HepG2 (cell line): ENCODE measurements at regions not wholly inside any gene's neighbourhood (a gene's known extent, or its start where the extent isn't known, plus 50 kb on each side); places are given as distances from the start of the nearest gene placed in this dataset.

Source experiments
- ATAC-seq: fragments of 200-7000 bp; cut with Tn5 transposase; 3 replicates; pipeline ENCODE4 v1.9.1; 2020; ENCODE audit warnings: mild to moderate bottlenecking, moderate library complexity
- BruUV-seq: library from RNA; stranded (reverse); fragments of 400-500 nt; replicated peaks from 2 replicates; lab custom pipeline; 2021; lab: Mats Ljungman, UMichigan
- CTCF ChIA-PET: fragments of 300-600 bp; formaldehyde crosslinking; extraction: SDS; loops from one replicate; lab custom pipeline; 2021; ENCODE audit warnings: low total read pairs, inconsistent platforms, low intra/inter-chr PET ratio; lab: Yijun Ruan, JAX
- POLR2A ChIA-PET: fragments of 350-600 bp; sonication (Branson Sonifier 250); formaldehyde crosslinking; loops from one replicate; lab custom pipeline; 2020; ENCODE audit warnings: antibody characterized with exemption, inconsistent platforms; lab: Yijun Ruan, JAX
- DNase-seq: peaks from one replicate; pipeline ENCODE4 v3.0.0-alpha.2; 2015; ENCODE audit warnings: low spot score
- FAIRE-seq: peaks from 3 replicates; lab custom pipeline; 2011; peaks lifted over from hg19 to GRCh38; lab: Jason Lieb, UNC
- H2AFZ ChIP-seq: one replicate; pipeline ENCODE4 v1.6.1; 2011; ENCODE audit warnings: low read length, inconsistent platforms
- H3K27ac ChIP-seq: fragments of 300-600 bp; 3 replicates; pipeline ENCODE4 v1.8.0; 2011; ENCODE audit warnings: mixed run types, mild to moderate bottlenecking, mixed read lengths, low read length, inconsistent platforms; ENCODE audit not compliant: insufficient read depth; ENCODE audit errors: extremely low read length
- H3K27me3 ChIP-seq, 2 experiments: fragments of 200-600 bp in 1 of 2; 2 replicates in 1 of 2; 3 replicates in 1 of 2; pipeline versions ENCODE4 v1.6.0 to v1.8.0; 2011; ENCODE audit warnings: low read length in 2 of 2, mild to moderate bottlenecking in 2 of 2, moderate library complexity in 2 of 2, inconsistent platforms in 1 of 2; ENCODE audit not compliant: insufficient read depth in 2 of 2, control insufficient read depth in 1 of 2
- H3K36me3 ChIP-seq, 2 experiments: fragments of 200-600 bp in 1 of 2; replicated peaks in 1 of 2; 2 replicates in 1 of 2; 3 replicates in 1 of 2; pipeline versions ENCODE4 v1.5.1 to v1.8.0; 2011; ENCODE audit warnings: low read length in 2 of 2, inconsistent platforms in 1 of 2; ENCODE audit not compliant: insufficient read depth in 2 of 2, control insufficient read depth in 1 of 2
- H3K4me1 ChIP-seq: 2 replicates; pipeline ENCODE4 v1.5.1; 2012; ENCODE audit warnings: low read length, inconsistent platforms; ENCODE audit not compliant: insufficient read depth
- H3K4me2 ChIP-seq: 2 replicates; pipeline ENCODE4 v1.6.0; 2011; ENCODE audit warnings: low read depth, low read length, inconsistent platforms
- H3K4me3 ChIP-seq, 3 experiments: fragments of 200-600 bp in 1 of 3; sonication (generic), shearing (Covaris generic) in 1 of 3; replicated peaks in 1 of 3; 2 replicates each; pipeline ENCODE4 v1.5.1; 2011 to 2016; ENCODE audit warnings: low read length in 3 of 3, inconsistent platforms in 2 of 3, low read depth in 2 of 3, mild to moderate bottlenecking in 2 of 3, control low read depth in 1 of 3, mixed read lengths in 1 of 3; ENCODE audit not compliant: insufficient read depth in 1 of 3
- H3K79me2 ChIP-seq: one replicate; pipeline ENCODE4 v1.6.1; 2011; ENCODE audit warnings: low read length, inconsistent platforms; ENCODE audit not compliant: insufficient read depth
- H3K9ac ChIP-seq: 2 replicates; pipeline ENCODE4 v1.6.0; 2011; ENCODE audit warnings: mild to moderate bottlenecking, low read depth, low read length, inconsistent platforms; ENCODE audit not compliant: insufficient read depth
- H3K9me3 ChIP-seq: 2 replicates; pipeline ENCODE4 v1.5.1; 2012; ENCODE audit warnings: mild to moderate bottlenecking, low read length
- H4K20me1 ChIP-seq: 2 replicates; pipeline ENCODE4 v1.6.0; 2011; ENCODE audit warnings: inconsistent platforms, mild to moderate bottlenecking, low read length, moderate library complexity; ENCODE audit not compliant: insufficient read depth
- AFF4 ChIP-seq: sonication (generic); formaldehyde crosslinking; IDR thresholded peaks from 2 replicates; pipeline ENCODE4 v1.4.0; 2020; ENCODE audit warnings: missing genetic modification reagents
- ARNT2 ChIP-seq: sonication (generic); formaldehyde crosslinking; IDR thresholded peaks from 2 replicates; pipeline ENCODE4 v1.8.0; 2022; ENCODE audit warnings: mild to moderate bottlenecking, low read depth, missing genetic modification reagents, moderate library complexity
- FOXP1 ChIP-seq, 2 experiments: fragments of 450-650 bp in 1 of 2; IDR thresholded peaks; 2 replicates each; pipeline ENCODE4 v1.6.1; 2017 to 2018; ENCODE audit warnings: antibody characterized with exemption in 1 of 2
- HNRNPL ChIP-seq: fragments of 200-400 bp; formaldehyde crosslinking; IDR thresholded peaks from 2 replicates; pipeline ENCODE4 v1.6.1; 2017; ENCODE audit warnings: mild to moderate bottlenecking, low read depth, low read length
- MED13 ChIP-seq: sonication (generic); formaldehyde crosslinking; IDR thresholded peaks from 2 replicates; pipeline ENCODE4 v1.5.0; 2020; ENCODE audit warnings: missing genetic modification reagents
- MIER2 ChIP-seq: IDR thresholded peaks from 2 replicates; pipeline ENCODE4 v1.6.1; 2016; ENCODE audit warnings: missing biosample characterization, missing genetic modification reagents
- MIER3 ChIP-seq: IDR thresholded peaks from 2 replicates; pipeline ENCODE4 v1.6.1; 2016; ENCODE audit warnings: missing compliant biosample characterization, borderline replicate concordance
- YEATS4 ChIP-seq: sonication (generic); formaldehyde crosslinking; IDR thresholded peaks from 2 replicates; pipeline ENCODE4 v1.4.0; 2020; ENCODE audit warnings: missing genetic modification reagents, borderline replicate concordance
- ZBTB4 ChIP-seq: sonication (generic); formaldehyde crosslinking; IDR thresholded peaks from 2 replicates; pipeline ENCODE4 v1.4.0; 2020; ENCODE audit warnings: missing genetic modification reagents, mild to moderate bottlenecking, borderline replicate concordance
- ZNF225 ChIP-seq: sonication (generic); formaldehyde crosslinking; IDR thresholded peaks from 2 replicates; pipeline ENCODE4 v1.4.0; 2020; ENCODE audit warnings: mild to moderate bottlenecking, missing genetic modification reagents
- ZNF3 ChIP-seq: IDR thresholded peaks from 2 replicates; pipeline ENCODE4 v1.7.0; 2017; ENCODE audit warnings: inconsistent platforms
- ZNF331 ChIP-seq: sonication (generic); formaldehyde crosslinking; IDR thresholded peaks from 2 replicates; pipeline ENCODE4 v1.4.0; 2020; ENCODE audit warnings: missing genetic modification reagents
- ZNF556 ChIP-seq: sonication (generic); formaldehyde crosslinking; IDR thresholded peaks from 2 replicates; pipeline ENCODE4 v1.4.0; 2020; ENCODE audit warnings: mild to moderate bottlenecking, missing genetic modification reagents, borderline replicate concordance
- ZNF558 ChIP-seq: sonication (generic); formaldehyde crosslinking; IDR thresholded peaks from 2 replicates; pipeline ENCODE4 v1.9.0; 2022; ENCODE audit warnings: mild to moderate bottlenecking, missing genetic modification reagents, borderline replicate concordance
- ZNF598 ChIP-seq: sonication (generic); formaldehyde crosslinking; IDR thresholded peaks from 2 replicates; pipeline ENCODE4 v1.5.1; 2020; ENCODE audit warnings: mild to moderate bottlenecking, missing genetic modification reagents, borderline replicate concordance
- ZNF780A ChIP-seq: sonication (generic); formaldehyde crosslinking; IDR thresholded peaks from 2 replicates; pipeline ENCODE4 v1.8.0; 2022; ENCODE audit warnings: mild to moderate bottlenecking, missing genetic modification reagents, moderate library complexity
- WGBS: methylation state at CpG from one replicate; pipeline ENCODE4 v1.1.6; 2017; ENCODE audit warnings: low lambda C conversion rate; 5-methylcytosine and 5-hydroxymethylcytosine counted together
- in situ Hi-C: cut with HindIII; loops from 2 replicates; pipeline ENCODE4 v1.10.0; 2017; ENCODE audit warnings: low pct_unique_long_range_greater_than_20kb; ENCODE audit not compliant: extremely low pct_ligation_motif_present
- intact Hi-C: fragments of 100-400 bp; cut with micrococcal nuclease; formaldehyde crosslinking; loops from one replicate; pipeline ENCODE4 v1.10.0; 2022; ENCODE audit not compliant: unreplicated experiment

- TF ChIP-seq MED13 (CRISPR knock-in tag) (no peak), HNRNPL (no peak), ZNF556 (no peak)
Measured at GRCh38 chr7:22900784-22901183, 78.1 kb upstream of the TOMM7 start (continued).

DNA sequence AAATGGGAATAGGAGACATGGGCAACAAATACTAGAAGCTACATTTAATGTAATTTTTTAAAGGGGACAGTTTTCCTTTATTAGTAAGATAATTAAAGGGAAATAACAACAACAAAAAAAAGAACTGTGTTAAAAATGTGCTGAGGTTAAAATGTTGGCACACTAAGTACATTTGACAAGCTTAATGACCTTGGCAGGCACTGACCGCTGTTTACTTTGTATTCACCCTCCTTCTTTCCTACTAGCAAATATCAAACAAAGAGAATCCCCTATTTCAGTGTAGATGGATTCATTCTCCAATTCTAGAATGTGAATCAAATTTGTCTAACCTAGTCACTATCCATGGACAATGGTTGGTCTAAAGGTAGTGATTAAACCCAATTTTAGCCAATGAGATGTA is 77.5 kb upstream of the TOMM7 start:
- 12% methylated on average over 1 of the region's 1 CpG for WGBS
- TF ChIP-seq ZBTB4 (CRISPR knock-in tag): no peak
- TF ChIP-seq ZNF225: no peak
- no peak for TF ChIP-seq FOXP1 (IDR thresholded peaks at IDR 0.05)
- TF ChIP-seq FOXP1 (CRISPR knock-in tag; IDR thresholded peaks at IDR 0.05): 0 out of 2 replicates have a peak, but pooled peaks have one; percentile 26
- no peak for TF ChIP-seq ARNT2 (CRISPR knock-in tag)
- TF ChIP-seq MIER3: no peak
- no peak for TF ChIP-seq ZNF558 (CRISPR knock-in tag)
- no peak for TF ChIP-seq ZNF598 (CRISPR knock-in tag)
- TF ChIP-seq AFF4: no peak
- TF ChIP-seq ZNF331: no peak
- TF ChIP-seq MIER2 (CRISPR knock-in tag): no peak
- TF ChIP-seq ZNF3 (CRISPR knock-in tag): no peak
- TF ChIP-seq YEATS4 (CRISPR knock-in tag): no peak
- TF ChIP-seq ZNF780A (CRISPR knock-in tag): no peak

More for the DNA sequence above, 77.5 kb upstream of the TOMM7 start:
- ChIA-PET POLR2A (no interaction called here), CTCF (no interaction called here)
- Histone ChIP-seq H4K20me1 (no peaks in the 10 kb centered on the region), H3K27me3 (no peaks in the 10 kb centered on the region; a peak in 1 of 5 replicates), H2AFZ (no peak overlapping the region), H3K36me3 (no peaks in the 10 kb centered on the region), H3K9me3 (no peaks in the 10 kb centered on the region), H3K79me2 (no peaks in the 10 kb centered on the region), H3K4me3 (no peak overlapping the region), H3K9ac (no peak overlapping the region), H3K27ac (no peak overlapping the region), H3K4me2 (no peak overlapping the region), H3K4me1 (peaks cover 29% of the 10 kb centered on the region)
- no TSS peak for BruUV-seq
- DNase-seq: peak; percentile 43
- intact Hi-C loops (no loop called here), in situ Hi-C loops (no loop called here)
- peak; percentile 12 for FAIRE-seq
- peak; percentile 63; the same call in 2 of the 3 replicates for ATAC-seq
